GM12873 (cell line): ENCODE measurements at regions not wholly inside any gene's neighbourhood (a gene's known extent, or its start where the extent isn't known, plus 50 kb on each side); places are given as distances from the start of the nearest gene placed in this dataset.

Source experiments
- CTCF ChIP-seq: IDR thresholded peaks from 2 replicates; pipeline ENCODE4 v1.5.1; 2012; ENCODE audit warnings: low read depth, mild to moderate bottlenecking, moderate library complexity, low read length, control low read depth; ENCODE audit not compliant: insufficient read depth; ENCODE audit errors: missing control alignments

GRCh38 chr22:49052023-49052538 is 775.6 kb downstream of the BRD1 start:
- TF ChIP-seq CTCF: no peak

GRCh38 chr22:49051491-49052022 is 776.1 kb downstream of the BRD1 start:
- no peak for TF ChIP-seq CTCF

GRCh38 chr22:49049691-49050090 is 778.0 kb downstream of the BRD1 start:
- TF ChIP-seq CTCF: no peak

GRCh38 chr22:49048591-49048990 is 779.1 kb downstream of the BRD1 start:
- no peak for TF ChIP-seq CTCF

GRCh38 chr22:49047447-49047846 is 780.2 kb downstream of the BRD1 start:
- no peak for TF ChIP-seq CTCF

GRCh38 chr22:49046546-49047361 is 780.9 kb downstream of the BRD1 start:
- peak; percentile 10 for TF ChIP-seq CTCF

- TF ChIP-seq CTCF: no peak
Measured at GRCh38 chr22:49046000-49046545, 781.6 kb downstream of the BRD1 start.
